ENCODE measurements at regions not wholly inside any gene's neighbourhood (a gene's known extent, or its start where the extent isn't known, plus 50 kb on each side); places are given as distances from the start of the nearest gene placed in this dataset.

GRCh38 chr18:4640349-4641012 is 185.4 kb upstream of the DLGAP1 start:
- DNase-seq (ENCODE audit: low read depth in 2 of 2) = no peak

GRCh38 chr18:4639628-4640310 is 184.7 kb upstream of the DLGAP1 start:
- DNase-seq (ENCODE audit: low read depth in 2 of 2) = no peak

- DNase-seq (ENCODE audit: low read depth in 2 of 2) = no peak
Observed at GRCh38 chr18:4638680-4639079, 183.6 kb upstream of the DLGAP1 start.

- no peak for DNase-seq (ENCODE audit: low read depth in 2 of 2)
Observed at GRCh38 chr18:4637876-4638275, 182.8 kb upstream of the DLGAP1 start.

DNA sequence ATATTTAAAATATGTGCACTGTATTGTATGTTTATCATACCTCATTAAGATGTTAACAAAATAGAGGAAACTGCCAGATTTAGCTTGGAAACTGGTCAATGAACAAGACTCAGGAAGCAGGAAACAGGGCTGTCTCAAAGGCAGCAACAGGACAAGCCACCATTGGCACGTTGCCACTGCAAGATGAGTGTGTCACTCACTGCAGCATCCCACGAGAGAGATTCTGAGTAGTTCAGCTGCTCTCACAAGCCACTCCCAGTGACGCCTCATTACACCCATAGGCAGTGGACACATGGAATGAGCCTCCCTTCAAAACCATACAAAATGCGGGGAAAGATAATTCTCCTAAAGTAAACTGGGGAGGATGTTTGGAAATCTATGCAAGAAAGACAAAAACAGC is 181.9 kb upstream of the DLGAP1 start:
- no peak for DNase-seq (ENCODE audit: low read depth in 2 of 2)

GRCh38 chr18:4631239-4631638 is 176.1 kb upstream of the DLGAP1 start:
- no peak for DNase-seq (ENCODE audit: low read depth in 2 of 2)

- DNase-seq (ENCODE audit: low read depth in 2 of 2) = no peak
Observed at GRCh38 chr18:4605212-4605611, 150.1 kb upstream of the DLGAP1 start.

GRCh38 chr18:4603955-4604354 is 148.8 kb upstream of the DLGAP1 start:
- DNase-seq (ENCODE audit: low read depth in 2 of 2) = no peak

GRCh38 chr18:4599312-4599711 is 144.2 kb upstream of the DLGAP1 start:
- DNase-seq (ENCODE audit: low read depth in 2 of 2) = no peak

DNA sequence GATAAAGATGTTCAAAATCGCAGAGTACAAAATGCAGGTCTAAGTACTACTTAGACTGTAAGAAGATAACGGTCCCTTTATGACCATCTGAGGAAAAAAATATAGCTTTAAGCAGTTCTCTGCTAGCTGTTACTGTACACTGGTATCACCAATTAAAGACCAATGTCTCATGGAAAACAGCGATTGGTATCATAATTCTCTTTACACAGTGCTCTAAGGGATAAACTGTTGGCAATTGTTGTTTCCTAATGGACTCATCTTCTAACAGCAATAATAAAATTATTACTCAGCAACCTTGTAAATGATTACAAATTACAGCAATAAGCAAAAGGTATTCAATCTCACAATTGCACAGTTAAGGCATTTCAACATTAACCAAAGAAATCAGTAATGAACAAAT is 142.2 kb upstream of the DLGAP1 start:
- DNase-seq (ENCODE audit: low read depth in 2 of 2) = no peak

DNA sequence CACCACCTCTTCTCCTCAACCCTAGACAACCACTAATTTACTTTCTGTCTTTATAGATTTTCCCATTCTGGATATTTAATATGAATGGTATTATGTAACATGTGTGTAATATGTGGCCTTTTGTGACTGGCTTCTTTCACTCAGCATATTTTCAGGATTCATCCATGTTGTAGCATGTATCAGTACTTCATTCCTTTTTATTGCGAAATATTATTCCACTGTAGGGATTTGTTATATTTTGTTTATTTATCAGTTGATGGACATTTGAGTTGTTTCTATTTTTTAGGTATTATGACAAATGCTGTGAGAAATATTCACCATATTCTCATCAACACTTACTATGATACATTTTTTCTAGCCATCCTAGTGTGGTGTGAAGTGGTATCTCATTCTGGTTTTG is 138.8 kb upstream of the DLGAP1 start:
- no peak for DNase-seq (ENCODE audit: low read depth in 2 of 2)

- DNase-seq (ENCODE audit: low read depth in 2 of 2) = no peak
Observed at GRCh38 chr18:4593459-4593858, 138.4 kb upstream of the DLGAP1 start.

GRCh38 chr18:4589056-4589800 is 134.1 kb upstream of the DLGAP1 start:
- DNase-seq (ENCODE audit: low read depth in 2 of 2) = no peak

DNA sequence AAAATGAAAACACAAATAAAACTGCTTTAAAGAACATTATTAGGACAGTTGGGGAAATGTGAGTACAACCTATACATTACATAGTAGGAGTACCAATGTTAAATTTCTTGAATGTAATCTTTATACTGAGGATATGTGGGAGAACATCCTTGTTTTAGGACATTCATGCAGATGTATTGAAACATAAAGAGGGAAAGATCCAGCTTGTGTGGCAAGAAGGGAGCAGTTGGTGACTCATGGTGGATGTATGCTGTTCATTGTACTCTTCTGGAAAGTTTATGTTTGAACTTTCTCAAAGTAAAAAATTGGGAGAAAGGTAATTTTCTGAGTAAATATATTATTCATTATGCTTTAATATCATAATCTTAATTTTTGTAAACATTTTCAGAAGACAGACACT is 132.1 kb upstream of the DLGAP1 start:
- DNase-seq (ENCODE audit: low read depth in 2 of 2) = no peak

- no peak for DNase-seq (ENCODE audit: low read depth in 2 of 2)
Observed at GRCh38 chr18:4586731-4587130, 131.6 kb upstream of the DLGAP1 start.

- DNase-seq (ENCODE audit: low read depth in 2 of 2) = no peak
Observed at GRCh38 chr18:4582431-4583335, 127.6 kb upstream of the DLGAP1 start.

- no peak for DNase-seq (ENCODE audit: low read depth in 2 of 2)
Observed at GRCh38 chr18:4581966-4582365, 126.9 kb upstream of the DLGAP1 start.

DNA sequence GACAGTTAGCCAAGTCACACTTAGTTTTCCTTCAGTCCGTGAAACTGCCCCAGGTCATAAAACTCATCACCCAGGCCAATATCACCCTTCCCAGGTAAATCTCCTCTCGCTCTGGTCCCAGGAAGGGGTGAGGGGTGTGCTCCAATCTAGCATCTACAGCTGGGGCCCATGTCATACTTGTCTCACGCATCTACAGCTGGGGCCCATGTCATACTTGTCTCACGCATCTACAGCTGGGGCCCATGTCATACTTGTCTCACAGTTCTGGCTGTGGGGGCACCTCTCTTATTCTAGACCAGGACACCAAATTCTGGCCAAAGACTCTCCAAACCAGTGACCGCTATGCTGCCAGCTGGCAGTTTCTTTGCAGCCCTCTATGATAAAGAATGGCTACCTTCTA is 123.3 kb upstream of the DLGAP1 start:
- no peak for DNase-seq (ENCODE audit: low read depth in 2 of 2)

GRCh38 chr18:4573735-4574134 is 118.6 kb upstream of the DLGAP1 start:
- no peak for DNase-seq (ENCODE audit: low read depth in 2 of 2)

- DNase-seq (ENCODE audit: low read depth in 2 of 2) = no peak
Observed at GRCh38 chr18:4557502-4557901, 102.4 kb upstream of the DLGAP1 start.

GRCh38 chr18:4551001-4551360 is 95.9 kb upstream of the DLGAP1 start:
- no peak for DNase-seq (ENCODE audit: low read depth in 2 of 2)

Data from lung microvascular endothelial cell (primary cell).